HG03280 (cell line): ENCODE measurements at regions not wholly inside any gene's neighbourhood (a gene's known extent, or its start where the extent isn't known, plus 50 kb on each side); places are given as distances from the start of the nearest gene placed in this dataset.

Experiments used
- ATAC-seq: cut with Tn5 transposase; IDR thresholded peaks from one replicate; pipeline ENCODE4 v1.9.1; 2021; ENCODE audit warnings: mild to moderate bottlenecking, moderate library complexity; ENCODE audit not compliant: unreplicated experiment

GRCh38 chr4:4746444-4746843 is 113.0 kb upstream of the MSX1 start:
- ATAC-seq, result no peak

GRCh38 chr4:4740071-4740470 is 119.4 kb upstream of the MSX1 start:
- no peak for ATAC-seq

- ATAC-seq, result no peak
Observed at GRCh38 chr4:4735870-4736269, 123.6 kb upstream of the MSX1 start.

- ATAC-seq, result no peak
Observed at GRCh38 chr4:4735136-4735750, 124.2 kb upstream of the MSX1 start.

GRCh38 chr4:4734425-4734824 is 125.0 kb upstream of the MSX1 start:
- no peak for ATAC-seq

- ATAC-seq, result no peak
Observed at GRCh38 chr4:4733663-4734062, 125.8 kb upstream of the MSX1 start.

- no peak for ATAC-seq
Observed at GRCh38 chr4:4730249-4730648, 129.2 kb upstream of the MSX1 start.

- no peak for ATAC-seq
Observed at GRCh38 chr4:4729206-4729605, 130.3 kb upstream of the MSX1 start.

- ATAC-seq, result no peak
Observed at GRCh38 chr4:4727536-4727935, 131.9 kb upstream of the MSX1 start.

- no peak for ATAC-seq
Observed at GRCh38 chr4:4726051-4726450, 133.4 kb upstream of the MSX1 start.

- ATAC-seq, result no peak
Observed at GRCh38 chr4:4724321-4724720, 135.1 kb upstream of the MSX1 start.

GRCh38 chr4:4721636-4722035 is 137.8 kb upstream of the MSX1 start:
- ATAC-seq, result no peak

- ATAC-seq, result no peak
Observed at GRCh38 chr4:4720646-4721045, 138.8 kb upstream of the MSX1 start.

- no peak for ATAC-seq
Observed at GRCh38 chr4:4719436-4719835, 140.0 kb upstream of the MSX1 start.

GRCh38 chr4:4717692-4718091 is 141.8 kb upstream of the MSX1 start:
- no peak for ATAC-seq

GRCh38 chr4:4714331-4714730 is 145.1 kb upstream of the MSX1 start:
- ATAC-seq, result no peak

- no peak for ATAC-seq
Observed at GRCh38 chr4:4712800-4713528, 146.5 kb upstream of the MSX1 start.

- no peak for ATAC-seq
Observed at GRCh38 chr4:4711902-4712301, 147.6 kb upstream of the MSX1 start.

GRCh38 chr4:4709736-4710135 is 149.7 kb upstream of the MSX1 start:
- no peak for ATAC-seq

GRCh38 chr4:4704267-4704666 is 155.2 kb upstream of the MSX1 start:
- no peak for ATAC-seq

GRCh38 chr4:4697584-4697983 is 155.7 kb upstream of the STX18 start:
- no peak for ATAC-seq

GRCh38 chr4:4696530-4696929 is 154.7 kb upstream of the STX18 start:
- no peak for ATAC-seq

GRCh38 chr4:4695497-4695896 is 153.6 kb upstream of the STX18 start:
- no peak for ATAC-seq
